Stomach smooth muscle (tissue), 2 donors: ENCODE measurements at regions not wholly inside any gene's neighbourhood (a gene's known extent, or its start where the extent isn't known, plus 50 kb on each side); places are given as distances from the start of the nearest gene placed in this dataset.

Experiments used
- H3K27ac ChIP-seq: one replicate; pipeline ENCODE4 v1.7.0; 2013; ENCODE audit warnings: mild to moderate bottlenecking, low read length, inconsistent platforms
- H3K27me3 ChIP-seq, 2 donors: one replicate each; pipeline ENCODE4 v1.7.0; 2013; ENCODE audit warnings: low read length in 2 of 2; ENCODE audit not compliant: insufficient read depth in 2 of 2, control insufficient read depth in 1 of 2
- H3K36me3 ChIP-seq, 2 donors: one replicate each; pipeline ENCODE4 v1.7.0; 2013; ENCODE audit warnings: low read length in 2 of 2; ENCODE audit not compliant: control insufficient read depth in 2 of 2, insufficient read depth in 2 of 2
- H3K4me1 ChIP-seq: one replicate; pipeline ENCODE4 v1.7.0; 2013; ENCODE audit warnings: low read length; ENCODE audit not compliant: control insufficient read depth, insufficient read depth
- H3K4me3 ChIP-seq, 2 donors: one replicate each; pipeline ENCODE4 v1.7.0; 2013; ENCODE audit warnings: low read length in 2 of 2
- H3K9ac ChIP-seq, 2 donors: one replicate each; pipeline ENCODE4 v1.7.0; 2013; ENCODE audit warnings: low read length in 2 of 2, mild to moderate bottlenecking in 1 of 2
- H3K9me3 ChIP-seq, 2 donors: one replicate each; pipeline ENCODE4 v1.7.0; 2013; ENCODE audit warnings: low read length in 2 of 2; ENCODE audit not compliant: control insufficient read depth in 2 of 2
- donor health status: healthy.
- donor health status: Pancreatic carcinoma.

DNA sequence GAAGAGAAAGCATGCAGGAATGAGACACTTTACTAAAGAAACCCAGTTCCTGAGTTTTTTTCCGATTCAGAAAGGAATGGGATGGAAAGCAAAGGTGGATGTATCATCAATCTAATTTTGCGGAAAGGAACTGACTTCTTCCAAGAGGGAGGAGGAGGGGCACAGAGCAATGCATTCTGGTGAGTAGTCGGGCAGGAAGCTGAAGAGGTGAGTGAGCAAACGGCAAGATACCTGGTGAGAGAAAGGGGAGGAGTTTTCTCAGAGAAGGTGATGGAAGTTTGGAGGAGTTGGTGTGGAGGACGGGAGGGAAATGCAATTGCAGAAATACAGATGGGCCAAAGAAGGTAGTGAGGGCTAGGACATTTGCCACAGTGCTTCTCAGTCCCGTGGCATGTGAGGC, 713.2 kb downstream of the KCNJ2 start:
- no peaks in the 10 kb centered on the region for H3K9me3 ChIP-seq
- no peaks in the 10 kb centered on the region for H3K4me1 ChIP-seq
- H3K4me3 ChIP-seq, result no peak overlapping the region
- H3K27ac ChIP-seq, result no peak overlapping the region
- no peaks in the 10 kb centered on the region for H3K36me3 ChIP-seq
- H3K27me3 ChIP-seq, result no peaks in the 10 kb centered on the region
- H3K9ac ChIP-seq, result no peak overlapping the region

DNA sequence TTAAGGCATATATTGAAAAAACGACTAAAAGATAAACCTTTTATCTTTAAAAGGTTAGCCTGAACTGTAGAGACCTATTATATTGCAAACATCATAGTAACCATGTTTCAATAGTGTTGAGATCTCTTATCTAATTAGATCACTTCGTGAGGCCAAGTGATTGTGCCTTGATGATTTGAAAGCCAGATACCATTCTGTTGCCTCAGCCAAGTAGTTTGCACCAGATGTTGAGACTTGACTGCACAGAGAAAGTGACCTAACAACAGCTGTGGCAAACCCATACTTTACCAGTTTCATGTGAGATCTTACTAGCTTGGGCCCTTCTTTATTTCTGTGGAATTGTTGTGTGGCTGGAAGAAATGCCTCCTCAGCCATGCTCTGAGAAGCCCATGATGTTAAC, 717.3 kb downstream of the KCNJ2 start:
- H3K27me3 ChIP-seq, result no peaks in the 10 kb centered on the region
- H3K9ac ChIP-seq, result no peak overlapping the region
- no peaks in the 10 kb centered on the region for H3K36me3 ChIP-seq
- H3K9me3 ChIP-seq, result no peaks in the 10 kb centered on the region
- no peak overlapping the region for H3K27ac ChIP-seq
- no peak overlapping the region for H3K4me3 ChIP-seq
- no peaks in the 10 kb centered on the region for H3K4me1 ChIP-seq

DNA sequence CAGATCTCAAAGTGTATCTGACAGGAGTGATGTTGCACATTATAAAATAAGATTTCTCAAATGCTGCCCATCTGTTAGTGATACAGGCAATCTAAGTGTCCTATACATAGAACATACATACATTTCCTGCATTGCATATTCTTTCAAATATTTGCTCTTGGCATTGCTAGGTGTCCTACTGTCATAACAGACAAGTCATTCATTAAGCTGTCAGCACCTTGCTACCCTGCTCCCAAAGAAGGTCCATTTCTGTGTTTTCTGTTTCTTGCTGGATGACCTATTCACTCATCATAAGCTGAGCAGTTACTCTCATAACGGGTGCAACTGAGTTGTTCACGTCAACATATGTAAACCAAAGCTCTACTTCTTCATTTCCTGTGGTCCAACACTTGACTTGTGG, 719.0 kb downstream of the KCNJ2 start:
- Histone ChIP-seq H3K27me3 (no peaks in the 10 kb centered on the region), H3K9ac (no peak overlapping the region), H3K4me1 (no peaks in the 10 kb centered on the region), H3K9me3 (no peaks in the 10 kb centered on the region), H3K36me3 (no peaks in the 10 kb centered on the region), H3K4me3 (no peak overlapping the region), H3K27ac (no peak overlapping the region)

DNA sequence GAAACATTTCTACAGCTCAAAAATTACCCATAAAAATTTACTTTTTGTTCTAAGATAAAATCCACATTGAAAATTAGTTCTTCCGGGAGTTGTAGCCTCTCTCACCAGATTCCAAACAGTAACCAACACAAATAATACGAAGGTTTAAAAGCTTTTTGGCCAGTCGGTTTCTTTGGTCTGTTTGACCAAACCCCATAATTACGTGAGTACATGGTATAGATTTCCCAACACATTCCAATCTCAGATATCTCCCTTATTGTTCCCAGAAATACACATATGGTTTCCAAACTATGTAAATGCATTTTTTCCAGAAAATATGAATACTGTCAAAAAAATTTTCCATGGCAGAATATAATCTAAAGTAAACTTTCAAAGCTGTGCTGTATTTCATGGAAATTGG, 722.0 kb downstream of the KCNJ2 start:
- no peak overlapping the region for H3K27ac ChIP-seq
- H3K9ac ChIP-seq, result no peak overlapping the region
- no peak overlapping the region for H3K4me3 ChIP-seq
- H3K4me1 ChIP-seq, result no peaks in the 10 kb centered on the region
- H3K36me3 ChIP-seq, result no peaks in the 10 kb centered on the region
- H3K27me3 ChIP-seq, result no peaks in the 10 kb centered on the region
- peaks cover 4 to 6% of the 10 kb centered on the region in 2 donors for H3K9me3 ChIP-seq

DNA sequence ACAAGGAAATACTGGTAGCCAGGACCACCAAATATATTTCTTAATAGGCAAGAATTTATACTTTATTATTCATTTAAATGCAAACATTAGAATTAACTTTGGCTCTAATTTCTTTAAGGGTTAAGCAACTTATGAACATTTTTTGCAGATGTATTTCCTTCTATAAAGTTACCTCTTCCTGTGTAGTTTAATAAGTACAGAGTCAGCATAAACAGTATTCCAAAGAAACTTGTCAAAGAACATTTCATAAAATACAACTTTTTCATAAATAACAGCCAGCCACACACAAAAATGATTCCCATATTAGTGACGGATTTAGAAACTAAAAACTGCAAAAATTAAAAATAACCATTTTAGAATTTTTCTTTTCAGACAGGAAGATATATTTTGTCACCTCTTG, 723.2 kb downstream of the KCNJ2 start:
- Histone ChIP-seq H3K9me3 (peaks cover 4 to 6% of the 10 kb centered on the region in 2 donors), H3K4me1 (no peaks in the 10 kb centered on the region), H3K36me3 (no peaks in the 10 kb centered on the region), H3K9ac (no peak overlapping the region), H3K4me3 (no peak overlapping the region), H3K27me3 (no peaks in the 10 kb centered on the region), H3K27ac (no peak overlapping the region)

DNA sequence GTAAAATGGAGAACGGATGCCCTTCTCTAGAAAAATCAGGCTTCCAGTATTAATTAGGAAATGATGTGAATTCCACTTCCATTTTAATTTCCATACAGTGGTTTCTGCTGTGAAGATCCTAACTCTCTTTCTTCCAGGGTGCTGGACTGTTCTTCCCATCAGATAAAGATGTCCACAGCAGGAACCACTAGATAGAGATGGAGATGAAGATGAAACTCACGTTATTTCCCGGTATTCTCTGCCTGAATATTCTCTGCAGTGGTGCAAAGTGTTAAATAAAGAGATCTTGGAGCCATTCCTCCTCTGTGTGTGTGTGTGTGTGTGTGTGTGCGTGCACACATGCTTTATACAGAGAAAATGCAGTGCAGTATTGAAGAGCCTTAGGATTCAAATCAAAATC, 727.5 kb downstream of the KCNJ2 start:
- no peak overlapping the region for H3K27ac ChIP-seq
- no peaks in the 10 kb centered on the region for H3K36me3 ChIP-seq
- no peak overlapping the region for H3K9ac ChIP-seq
- peaks cover 6% of the 10 kb centered on the region in 2 donors for H3K9me3 ChIP-seq
- H3K27me3 ChIP-seq, result no peaks in the 10 kb centered on the region
- H3K4me1 ChIP-seq, result no peaks in the 10 kb centered on the region
- no peak overlapping the region for H3K4me3 ChIP-seq

- no peaks in the 10 kb centered on the region for H3K27me3 ChIP-seq
- H3K36me3 ChIP-seq, result no peaks in the 10 kb centered on the region
- H3K4me1 ChIP-seq, result no peaks in the 10 kb centered on the region
- H3K9ac ChIP-seq, result no peak overlapping the region
- no peak overlapping the region for H3K4me3 ChIP-seq
- H3K9me3 ChIP-seq, result peaks cover 6 to 8% of the 10 kb centered on the region in 2 donors
- no peak overlapping the region for H3K27ac ChIP-seq
Measured at GRCh38 chr17:70897446-70897845, 728.1 kb downstream of the KCNJ2 start.

- Histone ChIP-seq H3K9ac (no peak overlapping the region), H3K27ac (no peak overlapping the region), H3K4me3 (no peak overlapping the region), H3K27me3 (no peaks in the 10 kb centered on the region), H3K9me3 (peaks cover 0 to 5% of the 10 kb centered on the region in 2 donors), H3K4me1 (no peaks in the 10 kb centered on the region), H3K36me3 (no peaks in the 10 kb centered on the region)
Measured at GRCh38 chr17:70901870-70902269, 732.5 kb downstream of the KCNJ2 start.

GRCh38 chr17:70905796-70906195, 736.5 kb downstream of the KCNJ2 start:
- Histone ChIP-seq H3K36me3 (no peaks in the 10 kb centered on the region), H3K27ac (no peak overlapping the region), H3K4me3 (no peak overlapping the region), H3K27me3 (no peaks in the 10 kb centered on the region), H3K4me1 (no peaks in the 10 kb centered on the region), H3K9me3 (peaks cover 0 to 5% of the 10 kb centered on the region in 2 donors), H3K9ac (no peak overlapping the region)

GRCh38 chr17:70906808-70907207, 737.5 kb downstream of the KCNJ2 start:
- no peak overlapping the region for H3K4me3 ChIP-seq
- peaks cover 0 to 3% of the 10 kb centered on the region in 2 donors for H3K9me3 ChIP-seq
- H3K27ac ChIP-seq, result no peak overlapping the region
- no peaks in the 10 kb centered on the region for H3K4me1 ChIP-seq
- H3K36me3 ChIP-seq, result no peaks in the 10 kb centered on the region
- H3K9ac ChIP-seq, result no peak overlapping the region
- H3K27me3 ChIP-seq, result no peaks in the 10 kb centered on the region

- Histone ChIP-seq H3K27me3 (no peaks in the 10 kb centered on the region), H3K36me3 (no peaks in the 10 kb centered on the region), H3K27ac (no peak overlapping the region), H3K4me3 (no peak overlapping the region), H3K4me1 (no peaks in the 10 kb centered on the region), H3K9me3 (peaks cover 0 to 6% of the 10 kb centered on the region in 2 donors), H3K9ac (no peak overlapping the region)
Measured at GRCh38 chr17:70912716-70913485, 743.6 kb downstream of the KCNJ2 start.
